GM18508 (cell line): ENCODE measurements at regions not wholly inside any gene's neighbourhood (a gene's known extent, or its start where the extent isn't known, plus 50 kb on each side); places are given as distances from the start of the nearest gene placed in this dataset.

Experiments used
- ATAC-seq: cut with Tn5 transposase; IDR thresholded peaks from one replicate; pipeline ENCODE4 v1.9.1; 2021; ENCODE audit warnings: moderate number of reproducible peaks; ENCODE audit not compliant: insufficient read depth, unreplicated experiment

DNA sequence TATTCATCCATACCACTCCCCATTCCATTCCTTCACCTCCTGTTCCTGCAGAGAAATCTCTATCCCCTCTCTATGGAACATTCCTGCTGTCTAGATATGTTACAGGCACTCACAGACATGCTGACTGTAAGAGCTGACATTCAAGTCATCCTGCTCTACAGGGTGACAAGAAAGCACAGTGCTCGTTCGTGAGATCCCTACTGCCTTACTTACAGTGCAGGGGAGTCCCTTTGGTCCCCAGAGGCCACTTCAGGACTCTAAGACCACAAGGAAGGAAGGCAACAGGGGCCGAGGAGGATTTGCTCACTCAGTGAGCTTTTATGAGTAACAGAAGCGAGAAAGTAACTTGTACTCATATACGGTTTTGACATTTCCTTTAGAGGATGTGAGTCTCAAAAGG, 110.5 kb downstream of the GAS1 start:
- ATAC-seq = peak; percentile 73

- no peak for ATAC-seq
These were observed 111.0 kb downstream of the GAS1 start for GRCh38 chr9:86836266-86836665.

DNA sequence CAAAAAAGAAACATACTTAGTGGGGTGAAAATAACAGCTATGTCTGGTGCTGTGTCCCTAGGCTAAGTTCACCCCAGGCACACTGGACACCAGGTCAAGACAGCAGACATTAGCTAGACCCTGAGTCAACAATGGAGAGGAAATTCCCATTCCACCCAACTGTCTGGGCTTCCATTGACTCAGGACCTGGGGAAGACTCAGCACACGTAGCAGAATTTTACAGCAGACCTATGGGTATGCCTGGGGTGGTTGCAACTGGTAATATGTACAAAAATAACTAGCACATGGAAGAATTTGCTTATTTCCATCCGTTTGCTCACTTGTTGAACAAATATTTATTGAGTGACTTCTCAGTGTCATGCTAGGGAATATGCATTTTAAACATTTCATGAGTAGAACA, 117.0 kb downstream of the GAS1 start:
- no peak for ATAC-seq

DNA sequence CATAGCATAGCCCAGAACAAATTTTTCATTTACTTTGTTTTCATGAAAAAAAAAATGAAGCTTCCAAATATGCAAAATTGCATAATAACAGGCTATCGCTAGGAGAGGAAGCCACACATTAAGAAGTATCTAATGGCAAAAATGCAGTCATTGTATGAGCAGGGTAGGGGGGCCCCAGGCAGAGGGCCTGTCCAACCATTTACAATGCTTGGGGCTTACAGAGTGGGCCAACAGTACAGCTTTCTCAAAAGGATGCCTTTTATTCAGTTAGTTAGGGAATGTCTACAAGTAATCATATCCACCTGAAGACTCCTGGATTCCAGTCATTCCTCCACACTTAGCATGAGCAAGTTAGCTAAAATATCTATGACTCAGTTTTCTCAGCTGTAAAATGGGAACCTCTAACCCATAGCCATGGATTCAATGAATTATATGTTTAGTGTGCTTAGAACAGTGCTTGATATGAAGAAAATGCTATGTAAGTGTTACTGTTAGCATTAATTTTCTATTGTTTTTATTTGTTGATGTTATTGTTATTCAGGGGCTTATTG, 117.7 kb downstream of the GAS1 start:
- ATAC-seq = no peak

DNA sequence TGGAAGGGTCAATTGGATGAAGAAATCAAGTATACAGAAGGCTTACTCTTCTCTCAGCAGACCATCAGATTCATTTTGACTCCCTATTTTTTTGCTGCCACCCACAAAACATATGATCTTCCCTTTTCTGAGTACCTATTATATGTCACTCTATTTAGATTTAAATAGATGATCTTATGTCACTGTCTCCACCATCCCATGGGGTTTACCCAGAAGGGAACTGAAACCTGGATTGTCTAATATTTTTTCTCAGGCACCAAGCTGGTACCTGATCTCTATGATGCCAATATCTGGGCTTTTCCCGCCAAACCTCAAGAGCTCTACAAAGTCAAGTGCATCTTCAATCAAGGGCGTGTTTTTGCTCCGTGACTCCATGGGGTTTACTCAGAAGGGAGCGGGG, 118.7 kb downstream of the GAS1 start:
- ATAC-seq = no peak

DNA sequence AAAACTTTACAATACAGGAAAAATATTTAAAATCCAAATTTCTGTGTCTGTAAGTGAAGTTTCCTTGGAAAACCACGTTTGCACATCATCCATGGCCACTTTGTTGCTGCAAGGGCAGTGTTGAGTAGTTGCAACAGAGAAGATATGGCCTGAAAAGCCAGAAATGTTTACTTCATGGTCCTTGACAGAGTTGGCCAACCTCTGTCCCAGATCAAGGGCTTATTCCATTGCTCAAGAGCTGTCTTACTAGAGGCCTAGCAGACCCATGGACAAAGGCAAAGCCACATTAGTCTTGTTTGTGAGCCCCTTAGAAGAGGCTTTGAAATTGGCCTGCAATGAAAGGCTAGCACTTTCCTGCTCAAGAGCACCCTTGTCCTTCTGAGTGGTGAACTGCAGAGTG, 119.4 kb downstream of the GAS1 start:
- ATAC-seq = no peak

DNA sequence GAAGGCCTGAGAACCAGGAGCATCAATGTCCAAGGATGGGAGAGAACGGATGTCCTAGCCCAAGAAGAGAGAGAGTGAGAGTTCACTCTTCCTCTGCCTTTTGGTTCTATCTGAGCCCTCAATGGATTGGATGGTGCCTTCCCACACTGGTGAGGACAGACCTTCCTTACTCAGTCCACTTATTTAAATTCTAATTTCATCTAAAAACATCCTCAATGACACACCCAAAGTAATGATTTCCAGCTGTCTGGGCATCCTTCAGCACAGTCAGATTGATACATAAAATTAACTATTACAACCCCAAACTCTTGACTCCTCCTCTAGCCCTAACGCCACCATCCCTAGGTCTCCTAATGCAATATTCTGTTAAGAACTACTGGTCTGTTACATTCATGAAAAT, 122.0 kb downstream of the GAS1 start:
- no peak for ATAC-seq

DNA sequence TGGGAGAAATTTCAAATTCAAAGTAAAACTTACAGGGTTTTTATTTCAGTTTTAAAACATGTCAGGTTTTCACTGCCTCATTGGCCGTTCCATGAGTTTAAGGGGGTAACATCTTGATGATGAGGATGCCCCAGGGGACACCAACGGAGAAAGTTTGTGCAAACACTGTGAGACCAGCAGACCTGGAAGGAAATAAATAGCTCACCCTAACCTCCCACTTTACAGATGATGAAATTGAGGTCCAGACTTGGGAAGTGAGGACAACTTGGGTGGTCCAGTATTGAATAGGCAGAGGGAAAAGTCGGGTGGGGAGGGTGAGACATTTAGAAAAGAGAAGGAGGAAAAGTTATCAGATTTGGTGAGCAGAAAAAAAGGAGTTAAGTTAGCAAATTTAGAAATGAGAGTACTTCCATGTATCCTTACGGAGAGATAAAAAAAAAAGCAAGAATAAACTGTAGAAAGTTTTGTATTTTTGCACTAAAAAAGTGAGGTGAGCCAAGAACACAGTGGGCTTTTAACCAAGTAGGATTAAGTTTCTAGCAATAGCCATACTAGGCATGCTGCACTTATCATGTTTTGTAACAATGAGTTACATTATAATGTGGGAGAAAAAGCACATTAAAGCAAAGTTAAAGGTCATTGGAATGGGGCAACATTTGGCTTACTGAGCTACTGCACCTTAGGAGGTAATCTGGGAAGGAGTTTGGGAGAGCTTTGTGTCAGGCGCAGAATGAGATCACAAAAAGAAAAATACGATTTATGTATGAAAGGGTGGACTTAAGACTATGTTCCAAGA, 125.1 kb downstream of the GAS1 start:
- no peak for ATAC-seq

DNA sequence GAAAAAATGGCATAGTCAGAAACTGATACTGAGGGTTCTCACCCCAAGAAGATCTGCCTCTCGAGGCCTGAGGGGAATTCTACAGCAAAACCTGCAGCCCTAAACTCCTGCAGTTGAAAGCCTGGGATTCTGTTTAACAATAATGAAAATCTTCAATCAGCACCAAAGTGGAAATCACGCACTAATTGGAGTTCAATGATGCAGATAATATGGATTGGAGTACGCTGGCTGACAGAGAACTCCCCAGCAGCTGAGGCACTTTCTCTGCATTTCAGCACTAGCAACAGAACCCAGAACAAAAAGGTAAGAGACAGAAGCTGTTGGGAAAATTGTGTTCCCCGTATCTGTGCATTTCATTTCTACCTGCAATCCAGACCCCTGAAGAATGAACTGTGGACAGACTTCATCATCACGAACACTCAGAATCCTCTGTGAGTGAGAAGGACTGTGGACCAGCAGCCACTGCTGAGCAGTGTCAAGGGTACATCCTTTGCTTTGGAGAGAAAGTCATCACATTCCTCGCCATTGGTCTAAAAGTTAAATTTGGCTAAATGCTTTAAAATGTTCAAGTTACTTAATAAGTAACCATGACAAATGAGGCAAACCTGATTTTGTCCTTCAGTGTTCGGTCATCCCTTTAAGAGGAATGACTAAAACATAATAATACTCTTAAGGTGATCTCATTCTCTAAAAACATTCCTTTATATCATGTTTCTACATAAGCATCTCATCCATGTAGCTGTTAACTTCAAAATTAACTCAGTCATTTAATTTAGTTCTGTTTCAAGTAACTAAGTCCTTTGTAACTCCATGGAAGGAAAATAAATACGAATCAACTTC, 126.1 kb downstream of the GAS1 start:
- ATAC-seq = no peak

GRCh38 chr9:86819552-86819951, 127.8 kb downstream of the GAS1 start:
- no peak for ATAC-seq

DNA sequence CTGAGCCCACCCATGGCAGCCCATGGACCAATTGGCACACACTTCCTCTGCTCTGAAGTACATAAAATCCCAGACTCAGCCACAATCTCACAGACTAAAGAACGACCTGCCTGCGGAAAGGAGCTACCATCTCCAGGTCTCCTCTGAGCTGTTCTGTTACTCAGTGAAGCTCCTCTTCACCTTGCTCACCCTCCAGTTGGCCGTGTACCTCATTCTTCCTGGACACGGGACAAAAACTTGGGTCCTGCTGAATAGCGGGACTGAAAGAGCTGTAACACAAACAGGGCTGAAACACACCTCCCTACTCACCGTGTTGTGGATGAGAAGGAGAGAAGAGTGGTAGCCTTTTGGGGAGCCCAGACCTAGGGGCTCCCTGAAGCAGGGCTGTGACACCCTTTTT, 128.7 kb downstream of the GAS1 start:
- ATAC-seq = no peak

DNA sequence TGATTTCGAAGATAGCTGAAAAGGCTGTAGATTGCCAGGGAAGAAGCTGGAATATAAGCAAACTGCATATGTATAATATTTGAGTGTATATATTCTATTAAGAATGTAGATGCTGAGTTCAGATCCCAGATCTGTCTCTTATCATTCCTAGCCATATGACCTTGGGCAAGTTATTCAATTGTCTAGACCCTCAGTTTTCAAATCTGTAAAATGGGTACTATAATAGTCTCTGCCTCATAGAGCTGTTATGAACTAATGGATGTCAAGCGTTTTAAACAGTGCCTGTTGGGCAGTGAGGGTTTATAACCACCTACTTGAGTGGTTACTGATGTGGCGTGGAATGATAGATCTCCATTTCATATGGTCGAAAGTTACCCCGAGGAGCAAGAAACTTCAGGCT, 130.4 kb downstream of the GAS1 start:
- ATAC-seq = no peak

- no peak for ATAC-seq
These were observed 130.9 kb downstream of the GAS1 start for GRCh38 chr9:86816366-86816765.

DNA sequence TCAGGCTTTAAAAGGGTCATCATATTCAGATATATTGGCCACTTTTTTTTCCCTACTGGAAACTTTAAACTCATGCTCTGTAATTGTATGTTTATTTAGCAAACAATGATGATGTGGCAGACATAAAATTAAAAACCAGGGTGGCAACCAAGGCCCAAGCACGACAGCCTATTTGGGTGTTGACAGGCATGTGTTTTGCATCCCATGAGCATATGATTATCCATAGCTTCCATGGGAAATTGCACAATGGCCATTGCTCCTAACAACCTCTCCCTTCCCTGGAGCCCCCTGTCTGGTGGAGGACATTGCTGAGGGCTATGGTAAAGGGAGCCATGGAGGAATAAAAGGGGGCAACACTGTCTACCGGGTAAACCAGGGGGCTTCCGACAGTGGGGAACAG, 134.7 kb downstream of the GAS1 start:
- ATAC-seq = no peak

DNA sequence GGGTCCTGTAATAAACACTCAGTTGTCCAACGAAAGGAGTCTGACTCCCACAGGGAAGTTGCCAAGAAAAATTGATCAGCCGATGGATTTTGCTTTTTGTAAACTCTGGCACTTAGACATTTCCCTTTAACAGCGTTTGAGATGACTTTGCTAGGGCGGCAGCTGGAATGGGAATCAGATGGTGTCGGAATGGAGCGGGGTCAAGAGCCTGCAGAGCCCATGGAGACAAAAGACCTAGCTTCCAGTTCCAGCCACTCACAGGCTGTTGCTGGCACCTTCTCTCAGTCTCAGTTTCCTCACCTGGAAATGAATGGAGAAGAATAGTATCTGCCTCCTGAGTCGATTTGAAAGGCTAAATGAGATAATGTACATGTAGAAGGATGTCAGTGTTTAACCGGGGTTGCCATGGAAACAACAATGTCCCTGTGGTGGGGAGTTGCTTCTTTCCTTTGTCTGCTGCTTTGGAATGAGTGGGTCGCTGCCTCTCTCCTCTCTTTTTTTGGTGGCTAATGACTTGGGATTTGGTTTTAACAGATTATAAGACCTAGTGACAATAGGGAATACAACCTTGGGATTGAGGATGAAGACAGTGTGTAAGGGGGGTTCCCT, 137.4 kb downstream of the GAS1 start:
- ATAC-seq = no peak

GRCh38 chr9:86809151-86809550, 138.2 kb downstream of the GAS1 start:
- no peak for ATAC-seq

DNA sequence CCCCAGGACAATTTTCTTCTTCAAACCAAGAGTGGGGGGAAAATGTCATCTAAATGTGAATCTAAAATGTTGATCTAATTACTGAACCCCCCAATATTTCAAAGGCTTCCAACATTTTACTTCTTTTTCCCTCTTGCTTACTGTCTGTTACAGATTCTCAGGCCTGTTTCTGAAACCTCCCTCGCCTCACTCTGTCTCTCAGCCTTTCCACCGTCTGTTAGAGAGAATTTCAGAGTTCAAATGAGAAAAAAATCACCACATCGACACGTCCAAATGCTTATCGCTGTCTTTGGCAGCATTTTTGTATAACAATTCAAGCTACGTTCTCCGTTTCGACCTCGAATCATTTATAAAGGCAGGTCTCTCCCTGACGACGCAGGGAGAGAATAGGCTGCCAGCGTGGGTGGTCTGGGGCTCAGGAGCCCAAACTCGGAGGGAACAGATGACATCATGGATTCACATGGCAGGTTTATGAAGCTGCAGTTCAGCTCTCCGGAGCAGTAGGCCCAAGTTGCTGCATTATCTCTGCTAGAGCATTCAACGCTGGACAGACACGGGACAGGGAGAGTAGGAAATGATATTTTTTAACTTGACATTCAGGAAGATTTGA, 139.8 kb downstream of the GAS1 start:
- no peak for ATAC-seq

DNA sequence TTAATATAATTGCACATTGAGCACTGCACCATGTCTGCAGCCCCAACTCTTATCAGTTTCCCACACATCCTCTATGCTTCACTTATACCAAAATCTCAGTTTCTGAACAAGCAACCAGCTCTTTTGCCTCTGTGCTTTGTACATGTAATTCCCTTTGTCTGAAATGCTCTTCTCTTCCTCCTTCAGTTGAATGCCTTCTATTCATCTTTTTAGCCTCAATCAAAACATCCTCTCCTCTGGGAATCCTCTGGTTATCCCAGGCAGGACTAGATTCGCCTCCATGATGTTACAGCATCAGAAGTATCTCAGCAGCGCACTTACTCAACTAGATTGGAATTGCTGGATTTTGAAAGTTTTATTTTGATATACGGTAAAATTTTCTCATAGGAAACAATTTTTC, 143.3 kb downstream of the GAS1 start:
- no peak for ATAC-seq

GRCh38 chr9:86802900-86803673, 144.2 kb downstream of the GAS1 start:
- no peak for ATAC-seq

GRCh38 chr9:86801246-86801645, 146.1 kb downstream of the GAS1 start:
- no peak for ATAC-seq
